H1 (cell line): ENCODE measurements at regions not wholly inside any gene's neighbourhood (a gene's known extent, or its start where the extent isn't known, plus 50 kb on each side); places are given as distances from the start of the nearest gene placed in this dataset.

ENCODE experiments used
- CTCF ChIA-PET: fragments of 300-600 bp; sonication (Branson Sonifier 250); formaldehyde crosslinking; loops from one replicate; lab custom pipeline; 2021; ENCODE audit not compliant: partially characterized antibody; lab: Charles Lee
- POLR2A ChIA-PET: fragments of 300-600 bp; sonication (Branson Sonifier 250); formaldehyde crosslinking; loops from one replicate; lab custom pipeline; 2021; ENCODE audit warnings: inconsistent platforms; ENCODE audit not compliant: partially characterized antibody; lab: Charles Lee
- DNase-seq, 2 experiments: peaks; one replicate each; pipeline versions ENCODE4 v3.0.0 to v3.0.0-alpha.2; 2010 to 2022; ENCODE audit warnings: low spot score in 2 of 2, low read depth in 1 of 2, mixed read lengths in 1 of 2
- FAIRE-seq: peaks from 2 replicates; lab custom pipeline; 2011; peaks lifted over from hg19 to GRCh38; lab: Jason Lieb, UNC
- H2AFZ ChIP-seq: 2 replicates; pipeline ENCODE4 v1.8.1; 2012; ENCODE audit warnings: low read length, inconsistent platforms
- H2AK5ac ChIP-seq: 2 replicates; pipeline ENCODE4 v1.6.1; 2013; ENCODE audit warnings: low read depth, low read length
- H2BK120ac ChIP-seq: replicated peaks from 2 replicates; pipeline ENCODE3; 2013; ENCODE audit warnings: low read depth, low read length, inconsistent platforms
- H2BK12ac ChIP-seq: 2 replicates; pipeline ENCODE4 v1.6.1; 2013; ENCODE audit warnings: low read depth, low read length
- H2BK15ac ChIP-seq: 2 replicates; pipeline ENCODE4 v1.6.1; 2013; ENCODE audit warnings: low read length
- H2BK20ac ChIP-seq: 2 replicates; pipeline ENCODE4 v1.6.1; 2013; ENCODE audit warnings: low read length
- H2BK5ac ChIP-seq: 2 replicates; pipeline ENCODE4 v1.6.1; 2013; ENCODE audit warnings: low read depth, low read length
- H3K14ac ChIP-seq: 2 replicates; pipeline ENCODE4 v1.6.1; 2013; ENCODE audit warnings: inconsistent platforms; ENCODE audit not compliant: insufficient read length
- H3K18ac ChIP-seq: 2 replicates; pipeline ENCODE4 v1.6.1; 2013; ENCODE audit warnings: low read length; ENCODE audit errors: extremely low read depth
- H3K23ac ChIP-seq: 2 replicates; pipeline ENCODE4 v1.6.1; 2013; ENCODE audit warnings: inconsistent platforms; ENCODE audit not compliant: insufficient read length
- H3K23me2 ChIP-seq: 2 replicates; pipeline ENCODE4 v1.6.1; 2013; ENCODE audit warnings: low read depth, low read length
- H3K27ac ChIP-seq: 2 replicates; pipeline ENCODE4 v1.6.1; 2011; ENCODE audit warnings: low read depth, low read length, inconsistent platforms
- H3K27me3 ChIP-seq, 4 experiments: replicated peaks in 1 of 4; 1 replicate in 1 of 4; 2 replicates in 3 of 4; pipeline versions ENCODE4 v1.6.1 to v1.8.1; 2011 to 2013; ENCODE audit warnings: low read length in 3 of 4, mild to moderate bottlenecking in 3 of 4, inconsistent platforms in 2 of 4, mixed read lengths in 2 of 4, moderate library complexity in 1 of 4; ENCODE audit not compliant: control insufficient read depth in 3 of 4, insufficient read depth in 3 of 4; ENCODE audit errors: extremely low read depth in 1 of 4
- H3K36me3 ChIP-seq, 4 experiments: 2 replicates each; pipeline versions ENCODE4 v1.6.1 to v1.8.1; 2011 to 2013; ENCODE audit warnings: mild to moderate bottlenecking in 4 of 4, low read length in 3 of 4, moderate library complexity in 2 of 4, control low read depth in 1 of 4, inconsistent platforms in 1 of 4; ENCODE audit not compliant: insufficient read depth in 4 of 4, control insufficient read depth in 2 of 4
- H3K4ac ChIP-seq: replicated peaks from 2 replicates; pipeline ENCODE3; 2013; ENCODE audit warnings: low read length, low read depth, mixed read lengths, inconsistent platforms; ENCODE audit not compliant: insufficient read length
- H3K4me1 ChIP-seq, 4 experiments: replicated peaks in 1 of 4; 1 replicate in 1 of 4; 2 replicates in 3 of 4; pipeline versions ENCODE4 v1.6.1 to v1.8.1; 2011 to 2013; ENCODE audit warnings: low read length in 3 of 4, inconsistent platforms in 2 of 4, mixed read lengths in 1 of 4; ENCODE audit not compliant: insufficient read depth in 4 of 4, control insufficient read depth in 3 of 4
- H3K4me2 ChIP-seq, 2 experiments: 2 replicates each; pipeline versions ENCODE4 v1.6.1 to v1.8.1; 2011 to 2013; ENCODE audit warnings: low read depth in 2 of 2, low read length in 2 of 2, control low read depth in 1 of 2, inconsistent platforms in 1 of 2, mild to moderate bottlenecking in 1 of 2; ENCODE audit not compliant: insufficient read depth in 1 of 2
- H3K4me3 ChIP-seq, 4 experiments: fragments of 200-600, 300-600 bp in 1 of 4; sonication (generic), shearing (Covaris generic), sonication (Bioruptor Twin) in 1 of 4; 2 replicates each; pipeline versions ENCODE4 v1.5.1 to v1.8.1; 2011 to 2016; ENCODE audit warnings: low read length in 4 of 4, low read depth in 3 of 4, control low read depth in 2 of 4, inconsistent platforms in 2 of 4, mild to moderate bottlenecking in 2 of 4, mixed read lengths in 1 of 4, moderate library complexity in 1 of 4; ENCODE audit not compliant: insufficient read depth in 2 of 4; ENCODE audit errors: extremely low read depth in 1 of 4
- H3K56ac ChIP-seq: replicated peaks from 2 replicates; pipeline ENCODE3; 2013; ENCODE audit warnings: low read depth, mild to moderate bottlenecking, mixed read lengths, low read length, inconsistent platforms; ENCODE audit not compliant: insufficient read length
- H3K79me1 ChIP-seq: 2 replicates; pipeline ENCODE4 v1.6.1; 2013; ENCODE audit warnings: low read depth, low read length, control low read depth
- H3K79me2 ChIP-seq, 2 experiments: 2 replicates each; pipeline versions ENCODE4 v1.6.1 to v1.8.1; 2012 to 2013; ENCODE audit warnings: low read length in 2 of 2, mild to moderate bottlenecking in 2 of 2, inconsistent platforms in 1 of 2; ENCODE audit not compliant: insufficient read depth in 2 of 2, control insufficient read depth in 1 of 2
- H3K9ac ChIP-seq, 4 experiments: replicated peaks in 1 of 4; 1 replicate in 1 of 4; 2 replicates in 3 of 4; pipeline versions ENCODE4 v1.6.1 to v1.8.1; 2011 to 2013; ENCODE audit warnings: low read depth in 3 of 4, low read length in 3 of 4, control low read depth in 2 of 4, mild to moderate bottlenecking in 2 of 4, moderate library complexity in 2 of 4, inconsistent platforms in 1 of 4; ENCODE audit errors: extremely low read depth in 1 of 4
- H3K9me3 ChIP-seq, 2 experiments: 2 replicates each; pipeline versions ENCODE4 v1.6.1 to v1.8.1; 2012 to 2013; ENCODE audit warnings: mild to moderate bottlenecking in 2 of 2, moderate library complexity in 2 of 2, control low read depth in 1 of 2, inconsistent platforms in 1 of 2, low read depth in 1 of 2, low read length in 1 of 2, mixed read lengths in 1 of 2; ENCODE audit not compliant: insufficient read depth in 2 of 2
- H4K20me1 ChIP-seq, 2 experiments: replicated peaks in 1 of 2; 2 replicates each; pipeline versions ENCODE3 to v1.8.1; 2011 to 2013; ENCODE audit warnings: inconsistent platforms in 2 of 2, low read length in 2 of 2, mild to moderate bottlenecking in 1 of 2; ENCODE audit not compliant: insufficient read depth in 2 of 2, control insufficient read depth in 1 of 2
- H4K5ac ChIP-seq: 2 replicates; pipeline ENCODE4 v1.6.1; 2013; ENCODE audit warnings: low read length, low read depth, mixed read lengths, inconsistent platforms; ENCODE audit not compliant: insufficient read length
- H4K8ac ChIP-seq: 2 replicates; pipeline ENCODE4 v1.8.0; 2013; ENCODE audit warnings: mild to moderate bottlenecking, moderate library complexity, low read length, inconsistent platforms; ENCODE audit not compliant: insufficient read depth; ENCODE audit errors: extremely low read depth
- H4K91ac ChIP-seq: replicated peaks from 2 replicates; pipeline ENCODE3; 2013; ENCODE audit warnings: low read length, mixed read lengths, inconsistent platforms; ENCODE audit not compliant: insufficient read length
- CTBP2 ChIP-seq: IDR thresholded peaks from 2 replicates; pipeline ENCODE4 v1.7.0; 2011; ENCODE audit warnings: borderline replicate concordance, mild to moderate bottlenecking, moderate library complexity, mixed read lengths, low read length; ENCODE audit not compliant: insufficient read depth, insufficient read length
- EZH2 ChIP-seq: fragments of 200-600 bp; sonication (generic); IDR thresholded peaks from 2 replicates; pipeline ENCODE4 v1.7.1; 2012; ENCODE audit warnings: low read depth, mild to moderate bottlenecking, moderate library complexity, low read length, inconsistent platforms; ENCODE audit not compliant: severe bottlenecking
- KDM4A ChIP-seq: IDR thresholded peaks from one replicate; pipeline ENCODE4 v1.7.1; 2012; ENCODE audit warnings: low read depth, mild to moderate bottlenecking, moderate library complexity, low read length, inconsistent platforms; ENCODE audit not compliant: severe bottlenecking
- RAD21 ChIP-seq, 2 experiments: IDR thresholded peaks in 1 of 2; conservative IDR thresholded peaks in 1 of 2; 2 replicates each; pipeline ENCODE4 v1.6.1; 2011; ENCODE audit warnings: low read depth in 2 of 2, low read length in 2 of 2, improper control_type of control experiment in 1 of 2, inconsistent platforms in 1 of 2, mild to moderate bottlenecking in 1 of 2, moderate library complexity in 1 of 2
- RBBP5 ChIP-seq: IDR thresholded peaks from 2 replicates; pipeline ENCODE4 v1.7.1; 2012; ENCODE audit warnings: low read depth, mild to moderate bottlenecking, inconsistent platforms, low read length, moderate library complexity, borderline replicate concordance
- RFX5 ChIP-seq: IDR thresholded peaks from 2 replicates; pipeline ENCODE4 v1.6.1; 2011; ENCODE audit warnings: low read depth, low read length, improper control_type of control experiment, borderline replicate concordance
- SAP30 ChIP-seq: fragments of 300-600 bp; sonication (generic); IDR thresholded peaks from 2 replicates; pipeline ENCODE4 v1.7.1; 2012; ENCODE audit warnings: low read length, moderate library complexity, mild to moderate bottlenecking, inconsistent platforms; ENCODE audit not compliant: insufficient read depth, insufficient replicate concordance
- SIX5 ChIP-seq: IDR thresholded peaks from 2 replicates; pipeline ENCODE4 v1.6.1; 2011; ENCODE audit warnings: mild to moderate bottlenecking, low read depth, low read length
- SP2 ChIP-seq: IDR thresholded peaks from 2 replicates; pipeline ENCODE4 v1.6.1; 2012; ENCODE audit warnings: mild to moderate bottlenecking, low read length, inconsistent platforms
- TF ChIP-seq, protein P1 (sequence below): IDR thresholded peaks from 2 replicates; pipeline ENCODE4 v1.6.1; 2012; ENCODE audit warnings: inconsistent platforms
- TF ChIP-seq, protein P2 (sequence below): IDR thresholded peaks from 2 replicates; pipeline ENCODE4 v1.6.1; 2012; ENCODE audit warnings: low read length, inconsistent platforms
- TF ChIP-seq, protein P3 (sequence below): IDR thresholded peaks from 2 replicates; pipeline ENCODE4 v1.6.1; 2011; ENCODE audit warnings: low read depth, mild to moderate bottlenecking, low read length; ENCODE audit not compliant: insufficient read depth

DNA sequence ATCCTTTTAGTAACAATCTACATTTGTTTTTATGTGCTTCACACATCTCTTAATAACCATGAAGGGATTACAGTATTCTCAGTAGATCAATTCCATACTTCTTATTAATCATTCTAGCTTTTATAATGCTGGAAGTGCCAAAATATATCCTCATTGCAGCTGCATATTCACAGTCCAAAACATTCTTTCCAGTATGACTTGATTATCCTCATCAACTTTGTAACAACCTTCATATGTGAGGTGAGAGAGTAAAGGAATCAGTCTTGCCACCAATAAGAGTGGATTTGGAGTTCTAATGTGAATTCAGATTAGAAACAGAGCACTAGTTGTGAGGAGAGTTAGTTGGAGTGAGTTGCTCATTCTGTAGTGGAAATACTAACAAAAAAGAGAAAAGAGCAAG, 208.0 kb upstream of the SPRY2 start:
- H2BK5ac ChIP-seq, result no peak overlapping the region
- H2BK120ac ChIP-seq, result no peak overlapping the region
- H3K23me2 ChIP-seq, result no peaks in the 10 kb centered on the region
- FAIRE-seq, result no peak
- H3K9ac ChIP-seq, result no peak overlapping the region
- ChIA-PET POLR2A (no interaction called here), CTCF (no interaction called here)
- H2BK15ac ChIP-seq, result no peak overlapping the region
- no peak overlapping the region for H4K91ac ChIP-seq
- no peak overlapping the region for H3K56ac ChIP-seq
- no peaks in the 10 kb centered on the region for H4K20me1 ChIP-seq
- H3K23ac ChIP-seq, result no peak overlapping the region
- H2BK12ac ChIP-seq, result no peak overlapping the region
- no peak overlapping the region for H3K4ac ChIP-seq
- H4K5ac ChIP-seq, result no peak overlapping the region
- H3K18ac ChIP-seq, result no peak overlapping the region
- no peaks in the 10 kb centered on the region for H3K4me1 ChIP-seq
- H3K27me3 ChIP-seq, result no peaks in the 10 kb centered on the region
- no peaks in the 10 kb centered on the region for H3K79me2 ChIP-seq
- no peaks in the 10 kb centered on the region for H3K79me1 ChIP-seq
- H2AK5ac ChIP-seq, result no peak overlapping the region
- no peak overlapping the region for H3K4me3 ChIP-seq
- H3K9me3 ChIP-seq, result no peaks in the 10 kb centered on the region
- no peak overlapping the region for H3K14ac ChIP-seq
- H3K4me2 ChIP-seq, result no peak overlapping the region
- H2BK20ac ChIP-seq, result no peak overlapping the region
- no peak overlapping the region for H4K8ac ChIP-seq
- no peaks in the 10 kb centered on the region for H3K36me3 ChIP-seq
- DNase-seq, result no peak
- no peak overlapping the region for H2AFZ ChIP-seq
- no peak overlapping the region for H3K27ac ChIP-seq
- no peak for TF ChIP-seq SP2
- TF ChIP-seq, protein P1, sequence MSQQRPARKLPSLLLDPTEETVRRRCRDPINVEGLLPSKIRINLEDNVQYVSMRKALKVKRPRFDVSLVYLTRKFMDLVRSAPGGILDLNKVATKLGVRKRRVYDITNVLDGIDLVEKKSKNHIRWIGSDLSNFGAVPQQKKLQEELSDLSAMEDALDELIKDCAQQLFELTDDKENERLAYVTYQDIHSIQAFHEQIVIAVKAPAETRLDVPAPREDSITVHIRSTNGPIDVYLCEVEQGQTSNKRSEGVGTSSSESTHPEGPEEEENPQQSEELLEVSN, result no peak
- TF ChIP-seq, protein P2, sequence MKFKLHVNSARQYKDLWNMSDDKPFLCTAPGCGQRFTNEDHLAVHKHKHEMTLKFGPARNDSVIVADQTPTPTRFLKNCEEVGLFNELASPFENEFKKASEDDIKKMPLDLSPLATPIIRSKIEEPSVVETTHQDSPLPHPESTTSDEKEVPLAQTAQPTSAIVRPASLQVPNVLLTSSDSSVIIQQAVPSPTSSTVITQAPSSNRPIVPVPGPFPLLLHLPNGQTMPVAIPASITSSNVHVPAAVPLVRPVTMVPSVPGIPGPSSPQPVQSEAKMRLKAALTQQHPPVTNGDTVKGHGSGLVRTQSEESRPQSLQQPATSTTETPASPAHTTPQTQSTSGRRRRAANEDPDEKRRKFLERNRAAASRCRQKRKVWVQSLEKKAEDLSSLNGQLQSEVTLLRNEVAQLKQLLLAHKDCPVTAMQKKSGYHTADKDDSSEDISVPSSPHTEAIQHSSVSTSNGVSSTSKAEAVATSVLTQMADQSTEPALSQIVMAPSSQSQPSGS, result no peak
- no peak for TF ChIP-seq SAP30
- TF ChIP-seq SIX5, result no peak
- TF ChIP-seq, protein P3, sequence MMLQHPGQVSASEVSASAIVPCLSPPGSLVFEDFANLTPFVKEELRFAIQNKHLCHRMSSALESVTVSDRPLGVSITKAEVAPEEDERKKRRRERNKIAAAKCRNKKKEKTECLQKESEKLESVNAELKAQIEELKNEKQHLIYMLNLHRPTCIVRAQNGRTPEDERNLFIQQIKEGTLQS, result no peak
- no peak for TF ChIP-seq EZH2
- TF ChIP-seq KDM4A, result no peak
- no peak for TF ChIP-seq RAD21 (IDR thresholded peaks at IDR 0.05 in 1 of 2, conservative IDR thresholded peaks at IDR 0.05 in 1 of 2; ENCODE audit: low read depth in 2 of 2, low read length in 2 of 2)
- no peak for TF ChIP-seq RBBP5
- no peak for TF ChIP-seq CTBP2
- TF ChIP-seq RFX5, result no peak
